ENCODE measurements at regions not wholly inside any gene's neighbourhood (a gene's known extent, or its start where the extent isn't known, plus 50 kb on each side); places are given as distances from the start of the nearest gene placed in this dataset.
A peak's percentile ranks its signal among the peaks of the same experiment; 100 is the strongest.

DNA sequence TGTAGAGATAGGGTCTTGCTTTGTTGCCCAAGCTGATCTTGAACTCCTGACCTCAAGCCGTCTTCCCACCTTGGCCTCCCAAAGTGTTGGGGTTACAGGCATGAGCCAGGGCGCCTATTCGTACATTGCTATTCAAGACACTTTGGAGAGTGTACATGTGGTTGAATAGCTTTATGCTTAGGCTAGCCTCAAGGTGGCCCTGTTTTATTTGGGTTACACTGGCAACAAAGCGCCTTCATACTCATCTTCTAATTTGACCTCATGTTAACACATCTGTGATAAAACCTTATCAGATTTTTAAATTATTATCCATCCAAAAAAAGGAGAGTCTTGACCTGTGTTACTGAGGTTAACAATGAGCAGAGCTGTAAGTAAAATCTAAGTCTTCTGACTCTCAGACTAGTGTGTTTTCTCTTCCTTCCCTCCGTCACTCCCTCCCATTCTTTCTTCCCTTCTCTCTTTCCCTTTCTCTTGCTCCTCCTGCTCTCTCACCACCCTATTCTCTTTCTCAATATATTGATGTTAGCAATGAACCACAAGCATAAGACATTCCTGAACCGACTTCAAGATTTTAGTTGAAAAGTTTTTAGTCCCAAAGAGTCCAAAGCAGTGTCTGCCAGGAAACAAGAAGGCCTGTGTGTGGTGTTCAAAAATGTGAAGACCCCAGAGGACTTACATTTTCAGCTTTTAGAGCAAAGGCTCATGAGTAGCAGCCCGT, 603.7 kb upstream of the CFAP20DC start:
- DNase-seq (ENCODE audit: low spot score): no peak

DNA sequence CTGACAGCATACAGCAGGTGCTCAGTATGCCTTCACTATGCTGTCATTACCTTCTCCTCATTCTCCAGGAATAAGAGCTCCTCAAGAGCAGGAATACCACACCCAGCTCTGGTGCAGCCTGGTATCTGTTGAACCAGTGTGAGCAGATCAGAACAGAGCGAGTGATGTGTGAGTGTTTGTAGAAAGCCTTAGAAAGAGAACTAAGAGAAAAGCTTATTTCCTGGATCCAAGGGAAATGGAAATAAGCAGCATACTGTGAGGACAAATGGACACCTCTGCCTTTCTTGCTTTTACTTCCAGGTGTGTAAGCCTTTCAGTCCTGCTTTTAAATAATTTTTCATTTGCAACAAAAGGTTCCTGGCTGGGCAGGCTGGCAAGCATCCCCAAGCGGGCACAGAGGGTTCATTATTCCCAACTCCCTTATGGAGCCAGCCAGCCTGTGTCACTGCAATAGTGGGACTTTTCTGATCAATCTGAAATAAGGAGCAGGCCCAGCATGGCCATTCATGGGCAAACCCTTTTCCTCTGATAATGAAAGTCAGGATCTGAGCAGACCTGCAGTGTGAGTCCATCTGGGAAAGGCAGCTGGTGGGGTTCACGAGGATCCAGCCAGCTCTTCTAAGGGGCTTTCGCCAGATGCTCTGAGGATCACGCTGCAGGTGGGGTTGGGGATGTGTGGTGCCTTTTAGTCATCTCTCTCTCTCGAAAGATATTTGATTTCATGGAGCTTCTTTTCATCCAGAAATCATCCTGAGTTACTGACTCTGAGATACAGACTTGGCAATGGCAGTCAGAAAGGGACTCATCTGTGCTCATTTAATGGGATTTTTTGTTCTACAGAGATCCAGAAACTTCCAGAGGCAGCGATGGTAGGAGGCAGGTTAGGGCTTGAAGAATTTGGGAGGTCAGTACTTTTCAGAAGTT, 594.9 kb upstream of the CFAP20DC start:
- DNase-seq (ENCODE audit: low spot score): no peak

DNA sequence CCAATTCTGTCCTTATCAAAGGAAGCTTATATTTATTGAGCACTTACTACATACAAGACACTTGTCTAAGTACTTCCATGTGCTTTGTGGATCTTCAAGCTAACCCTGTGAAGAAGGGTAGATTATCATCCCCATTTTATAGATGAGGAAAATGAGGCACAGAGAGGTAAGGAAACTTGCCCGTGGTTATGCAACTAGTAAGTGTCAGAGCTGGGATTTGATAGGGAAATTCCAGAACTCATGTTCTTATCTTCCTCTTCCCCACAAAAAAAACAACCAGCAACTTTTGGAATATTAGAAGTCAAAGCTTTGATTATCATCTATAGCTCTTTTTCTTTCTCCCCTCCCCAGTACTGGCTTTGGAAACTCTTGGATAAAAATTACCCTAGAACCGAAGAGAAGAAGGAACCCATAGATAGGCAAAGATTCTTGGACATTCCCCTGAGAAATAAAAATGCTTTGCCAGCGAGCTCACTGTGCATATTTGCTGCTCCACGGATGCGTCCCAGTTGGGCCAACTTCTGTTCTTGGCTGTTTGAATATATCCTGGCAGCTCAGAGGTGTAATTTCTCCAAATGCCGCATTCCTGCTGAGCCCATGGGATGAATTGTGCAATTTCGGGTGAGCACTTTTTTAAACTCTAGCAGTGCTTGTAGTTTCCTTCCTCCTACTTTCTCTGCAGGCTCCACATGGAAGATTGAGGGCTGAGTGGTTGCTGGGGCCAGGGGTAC, 591.5 kb upstream of the CFAP20DC start:
- DNase-seq (ENCODE audit: low spot score): peak; percentile 65

DNA sequence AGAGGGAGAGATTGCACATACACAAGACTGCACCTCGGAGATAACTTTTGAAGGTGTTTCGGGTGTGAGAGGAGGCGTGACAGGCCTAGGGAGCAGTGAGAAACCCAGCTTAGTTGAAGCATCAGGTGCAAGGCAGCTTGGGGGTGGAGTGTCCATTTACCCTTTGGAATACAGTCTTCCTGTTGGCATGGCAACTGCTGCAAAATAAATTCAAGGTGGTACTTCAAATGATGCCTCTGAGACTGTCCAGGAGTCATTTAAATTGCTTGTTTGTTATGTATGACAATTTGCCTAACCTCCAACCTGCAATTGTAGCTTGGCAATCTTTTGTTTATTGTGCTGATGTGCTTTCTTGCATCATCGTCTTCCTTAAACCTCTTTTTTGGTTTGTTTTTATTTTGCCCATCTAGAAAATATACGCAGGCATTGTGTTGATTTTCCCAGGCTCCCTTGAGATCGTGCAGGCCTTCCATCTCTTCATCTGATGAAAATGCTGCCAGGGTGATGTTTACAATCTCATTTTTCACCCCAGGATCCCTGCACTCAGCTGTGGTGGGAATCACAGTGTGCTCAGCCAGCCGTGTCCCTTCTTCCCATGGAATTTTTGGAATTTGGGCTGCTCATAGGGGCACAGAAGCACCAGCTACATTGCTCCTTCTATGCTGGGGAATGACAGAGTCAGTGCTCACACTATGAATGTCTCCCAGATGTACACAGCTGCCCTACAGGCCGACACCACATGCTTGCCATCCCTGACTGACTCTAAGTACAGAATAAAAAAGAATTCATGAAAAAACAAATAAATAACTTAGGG, 583.1 kb upstream of the CFAP20DC start:
- DNase-seq (ENCODE audit: low spot score): no peak

DNA sequence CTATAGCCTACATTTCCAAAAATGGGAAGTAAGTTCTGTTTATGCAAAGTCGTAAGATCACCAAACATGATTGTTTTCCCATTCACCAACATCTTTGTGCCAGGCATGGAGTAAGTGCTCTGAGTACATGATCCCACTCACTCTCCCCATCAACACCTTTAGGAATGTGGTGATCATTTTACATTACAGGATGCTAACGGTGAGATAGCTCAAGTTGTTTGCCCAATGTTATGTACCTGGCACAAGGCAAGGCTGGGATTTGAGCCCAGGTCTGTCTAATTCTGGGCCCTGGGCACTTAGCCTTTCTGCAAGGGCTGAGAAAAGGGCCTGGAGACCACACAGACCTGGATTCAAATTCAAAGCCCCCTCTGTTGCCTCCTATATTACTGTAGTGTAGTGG, 581.7 kb upstream of the CFAP20DC start:
- no peak for DNase-seq (ENCODE audit: low spot score)

DNA sequence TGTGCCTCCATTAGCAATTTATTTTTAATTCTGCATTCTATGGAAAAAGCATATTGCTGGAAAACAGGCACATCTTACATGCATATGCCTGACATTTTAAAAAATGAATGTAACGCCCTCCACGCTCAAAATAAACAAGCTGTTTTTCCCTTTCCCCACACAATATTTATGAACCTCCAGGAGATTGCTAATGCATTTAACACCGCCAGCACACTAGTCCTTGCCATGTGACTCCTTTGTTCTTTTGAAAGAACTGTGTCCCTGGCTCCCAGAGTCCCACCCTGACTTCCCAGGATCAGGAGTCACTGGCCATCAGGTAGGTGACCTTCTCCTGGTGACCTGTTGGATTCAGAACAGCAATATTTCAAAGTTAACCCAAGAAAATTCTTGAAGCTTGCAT, 571.2 kb upstream of the CFAP20DC start:
- no peak for DNase-seq (ENCODE audit: low spot score)

DNA sequence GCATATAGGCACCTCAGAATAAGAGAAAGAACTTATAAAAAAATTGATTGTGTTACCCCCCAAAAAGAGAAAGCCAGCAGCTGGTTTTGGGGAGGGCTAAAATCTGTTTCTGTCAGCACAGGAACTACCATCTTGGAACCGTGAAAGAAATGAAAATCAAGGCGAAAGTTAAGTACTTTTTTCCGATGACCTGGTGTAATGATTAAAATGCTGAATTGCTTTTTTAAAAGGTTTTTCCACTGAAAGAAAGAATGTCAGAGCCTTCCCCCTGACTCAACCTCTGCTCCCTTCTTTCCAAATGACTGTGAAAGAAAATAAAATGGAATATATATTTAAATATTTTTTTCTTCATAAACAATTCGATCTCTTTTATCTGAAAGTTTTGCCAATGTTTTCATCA, 570.5 kb upstream of the CFAP20DC start:
- no peak for DNase-seq (ENCODE audit: low spot score)

DNA sequence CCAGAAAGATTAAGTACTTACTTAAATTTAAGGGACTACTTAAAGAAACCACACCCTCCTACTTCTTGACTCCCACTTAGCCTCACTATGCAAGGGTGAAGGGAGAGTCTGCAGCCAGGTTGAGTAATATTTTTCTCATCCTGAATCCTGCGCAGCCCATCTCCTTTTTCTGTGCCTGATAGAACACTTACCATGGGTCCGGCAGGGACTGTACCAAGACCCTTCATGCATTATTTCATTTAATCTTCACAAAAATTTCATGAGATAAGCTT, 562.6 kb upstream of the CFAP20DC start:
- DNase-seq (ENCODE audit: low spot score): no peak

DNA sequence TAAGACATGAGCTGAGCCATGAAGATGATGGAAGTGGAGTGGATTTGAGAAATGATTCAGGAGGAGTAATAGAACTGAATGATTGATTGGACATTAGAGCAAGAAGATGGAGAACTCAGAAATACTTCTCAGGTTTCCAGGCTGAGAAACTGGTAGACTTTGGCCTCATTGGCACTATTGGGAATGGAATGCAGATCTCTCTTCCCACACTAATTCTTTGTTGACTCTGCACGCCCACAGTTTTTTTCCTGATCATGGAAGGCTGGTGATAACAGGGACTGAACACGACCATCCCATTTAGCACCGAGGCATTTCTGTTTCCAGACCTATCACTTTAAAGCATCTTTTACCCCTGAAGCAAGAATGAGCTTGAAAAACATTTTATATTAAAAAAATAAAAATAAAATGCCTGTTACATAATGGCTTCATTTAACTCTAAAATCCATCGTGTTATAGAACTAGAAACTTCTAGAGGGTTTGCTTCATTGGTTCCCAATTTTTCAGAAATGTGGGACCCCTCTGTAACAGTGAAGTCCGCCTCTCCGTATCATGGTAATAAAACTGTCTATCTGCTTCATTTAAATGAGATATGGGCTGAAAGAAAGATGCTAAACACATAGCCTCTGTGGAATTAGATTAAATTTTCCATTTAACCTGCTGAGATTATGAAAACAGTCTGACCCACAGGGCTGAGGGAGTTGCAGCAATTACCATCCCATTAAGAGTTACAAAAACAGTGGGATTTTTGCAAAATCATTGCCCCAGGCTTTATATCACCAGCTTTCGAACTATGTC, 562.0 kb upstream of the CFAP20DC start:
- no peak for DNase-seq (ENCODE audit: low spot score)

DNA sequence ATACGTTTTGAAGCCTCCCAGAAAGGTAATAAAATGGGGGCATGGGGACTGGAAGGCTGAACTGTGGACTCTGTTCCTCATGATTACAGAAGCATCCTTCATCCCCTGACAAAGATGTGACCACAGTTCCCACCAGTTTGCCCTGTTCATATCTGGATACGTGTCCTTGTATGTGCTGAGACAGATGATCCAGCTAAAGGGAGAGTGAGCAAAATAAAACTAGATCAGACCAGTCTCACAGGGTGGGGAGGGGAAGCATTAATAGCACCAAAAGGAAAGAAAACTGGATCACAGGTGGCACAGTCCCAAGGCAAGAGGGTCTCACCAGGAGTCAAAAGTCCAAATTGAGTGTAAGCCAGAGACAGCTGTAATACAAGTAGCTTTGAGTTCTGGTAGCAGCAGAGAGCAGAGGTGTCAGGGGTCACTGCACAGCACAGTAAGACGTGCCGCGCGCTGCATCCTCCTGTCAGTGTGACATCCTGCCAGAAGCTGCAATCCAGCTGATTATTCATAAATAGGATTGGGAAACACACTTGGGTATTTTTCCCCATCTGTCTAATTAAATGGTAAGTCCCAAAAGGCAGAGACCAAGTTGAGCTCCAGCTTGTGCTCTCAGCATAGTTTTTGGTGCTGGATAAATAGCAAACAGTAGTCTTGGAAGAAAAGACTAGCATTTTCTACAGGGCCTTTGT, 560.0 kb upstream of the CFAP20DC start:
- DNase-seq (ENCODE audit: low spot score): no peak

DNA sequence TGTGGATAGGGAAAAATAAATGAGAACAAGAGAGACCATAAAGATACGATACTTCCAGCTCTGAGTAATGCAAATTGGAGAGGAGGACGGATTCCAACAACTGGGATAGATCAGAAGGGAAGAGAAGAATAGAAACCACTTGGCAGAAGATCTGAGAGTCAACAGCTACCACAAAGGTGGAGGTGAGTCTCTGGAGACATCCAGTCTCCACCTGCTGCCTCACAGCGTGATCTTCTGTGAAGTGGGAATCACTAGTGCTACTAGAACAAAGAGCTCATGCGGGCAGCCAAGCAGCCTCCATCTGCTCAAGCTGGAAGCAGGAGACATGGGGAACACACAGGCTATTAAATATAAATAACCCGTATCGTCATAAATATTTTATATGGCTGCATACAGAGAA, 558.5 kb upstream of the CFAP20DC start:
- no peak for DNase-seq (ENCODE audit: low spot score)

DNA sequence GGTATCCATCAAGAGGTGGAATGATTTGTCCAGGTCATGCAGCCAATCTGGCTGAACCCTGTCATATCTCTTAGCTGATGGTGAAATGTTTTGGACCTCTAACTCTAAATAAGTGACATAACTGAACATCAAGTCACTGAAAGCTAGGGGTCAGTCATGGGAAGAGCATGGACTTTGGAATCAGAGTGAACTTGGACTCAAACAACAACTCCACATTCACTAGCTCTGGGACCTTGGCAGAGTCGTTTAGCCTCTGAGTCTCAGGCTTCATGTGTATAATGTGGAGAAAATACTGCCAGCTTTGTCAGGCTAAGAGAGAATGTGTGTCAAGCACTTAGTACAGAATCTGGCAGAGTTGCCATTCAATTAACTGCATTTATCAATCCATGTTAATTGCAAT, 557.8 kb upstream of the CFAP20DC start:
- DNase-seq (ENCODE audit: low spot score): no peak

DNA sequence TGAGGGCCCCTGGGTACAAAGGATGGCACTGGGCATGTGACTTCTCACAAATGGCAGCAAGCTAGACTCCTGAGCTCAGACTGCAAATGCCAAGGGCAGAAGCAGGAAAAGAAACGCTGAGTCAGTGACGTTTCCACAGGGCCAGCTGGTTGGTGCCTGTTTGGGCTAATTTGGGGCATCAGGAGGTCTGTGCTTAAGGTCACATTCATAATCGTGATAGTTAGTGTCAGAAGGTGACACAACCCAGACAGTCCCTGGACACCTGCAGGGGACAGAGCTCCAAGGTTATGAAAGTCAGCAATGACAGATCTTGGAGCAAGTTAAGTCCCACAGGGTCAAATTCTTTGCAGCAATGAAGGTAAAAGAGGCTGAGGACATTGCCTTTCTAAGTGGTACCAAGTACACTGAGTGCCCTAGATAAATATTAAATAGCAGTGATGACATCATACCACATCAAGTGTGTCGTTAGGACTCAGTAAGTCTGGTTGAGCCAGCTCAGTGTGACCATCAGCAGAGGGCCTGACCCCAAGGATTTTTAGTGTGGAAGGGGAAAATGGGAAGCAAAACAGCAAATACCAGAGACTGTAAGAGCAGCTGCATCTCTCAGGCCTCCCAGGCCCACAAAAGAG, 556.9 kb upstream of the CFAP20DC start:
- no peak for DNase-seq (ENCODE audit: low spot score)

DNA sequence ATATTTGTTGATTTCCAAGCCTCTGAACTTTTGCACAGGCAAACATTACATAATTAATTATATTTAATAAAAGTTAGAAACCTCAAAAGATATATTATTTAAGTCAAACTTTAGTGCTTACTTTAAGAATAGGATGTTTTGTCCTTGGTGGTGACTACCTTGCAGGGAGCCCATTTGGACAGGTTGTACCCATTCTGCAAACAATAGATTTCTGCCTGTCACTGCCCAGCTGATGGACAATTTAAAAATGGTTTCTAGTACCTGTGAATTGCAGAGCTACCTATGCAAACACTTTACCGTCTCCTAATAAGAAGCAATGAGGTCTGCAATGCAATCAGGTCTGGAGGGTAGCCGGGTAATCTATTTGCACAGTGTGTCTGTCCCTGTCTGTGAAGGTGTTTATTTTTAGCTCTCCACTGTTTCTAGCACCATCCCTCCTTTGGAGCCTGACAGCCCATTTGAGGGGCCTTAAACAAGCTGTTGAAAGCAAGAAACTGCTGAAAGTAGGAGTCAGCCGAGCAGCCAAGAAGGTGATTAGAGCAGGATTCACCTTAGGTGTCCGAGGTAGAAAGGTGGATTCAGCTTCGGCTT, 556.2 kb upstream of the CFAP20DC start:
- DNase-seq (ENCODE audit: low spot score): no peak

DNA sequence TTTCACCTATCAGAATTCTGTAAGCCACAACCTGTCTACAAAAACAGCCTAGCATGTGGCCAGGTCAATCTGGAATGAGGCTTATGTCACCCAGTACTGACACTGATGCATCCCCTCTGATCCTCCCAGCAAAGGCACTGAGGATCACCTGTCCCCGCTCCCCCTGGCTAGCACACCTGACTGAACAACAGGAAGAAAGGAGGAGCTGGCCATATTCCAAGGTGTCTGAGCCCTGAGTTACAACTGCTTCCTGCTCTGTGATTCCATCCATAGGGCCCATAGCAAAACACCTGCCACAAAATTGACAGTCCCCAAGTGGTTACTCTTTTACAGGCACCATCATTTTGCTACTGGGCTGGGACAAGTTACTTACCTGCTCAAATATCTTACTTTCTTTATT, 555.5 kb upstream of the CFAP20DC start:
- DNase-seq (ENCODE audit: low spot score): no peak

DNA sequence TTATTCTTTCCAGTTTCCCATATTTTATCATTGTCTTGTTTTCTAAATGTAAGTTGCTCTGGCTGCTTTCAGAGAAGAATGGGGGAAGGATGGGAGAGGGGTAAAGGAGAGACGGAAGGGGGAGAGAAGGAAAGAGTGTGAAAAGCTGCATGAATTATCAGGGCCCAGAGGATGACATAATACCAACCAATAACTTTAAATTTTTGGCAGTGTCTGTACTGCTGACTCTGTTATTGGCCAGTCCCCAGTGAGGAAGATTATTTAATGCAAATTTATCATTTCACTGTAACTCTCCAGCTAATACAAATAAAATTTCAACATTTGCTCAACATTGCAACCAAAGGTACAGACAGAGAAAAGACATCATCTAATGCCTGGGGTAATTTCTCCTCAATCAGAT, 551.7 kb upstream of the CFAP20DC start:
- no peak for DNase-seq (ENCODE audit: low spot score)

DNA sequence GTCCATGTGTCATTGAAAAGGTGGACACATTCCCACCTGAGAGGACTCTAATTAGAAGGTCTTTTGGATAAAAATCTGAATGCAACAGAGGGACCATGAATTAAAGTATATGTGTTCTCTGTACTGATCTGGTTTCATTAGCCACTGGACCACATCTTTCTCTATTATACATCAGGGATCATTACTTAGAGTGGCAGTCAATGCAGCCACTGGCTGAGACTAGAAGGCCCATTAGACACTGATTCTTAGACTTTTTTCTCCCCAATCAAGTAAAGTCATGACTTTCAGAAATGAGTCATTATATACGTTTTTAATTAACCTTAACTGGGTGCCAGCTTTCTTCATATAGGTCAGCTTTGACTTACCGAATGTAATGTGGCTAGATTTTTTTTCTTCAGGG, 550.8 kb upstream of the CFAP20DC start:
- no peak for DNase-seq (ENCODE audit: low spot score)

DNA sequence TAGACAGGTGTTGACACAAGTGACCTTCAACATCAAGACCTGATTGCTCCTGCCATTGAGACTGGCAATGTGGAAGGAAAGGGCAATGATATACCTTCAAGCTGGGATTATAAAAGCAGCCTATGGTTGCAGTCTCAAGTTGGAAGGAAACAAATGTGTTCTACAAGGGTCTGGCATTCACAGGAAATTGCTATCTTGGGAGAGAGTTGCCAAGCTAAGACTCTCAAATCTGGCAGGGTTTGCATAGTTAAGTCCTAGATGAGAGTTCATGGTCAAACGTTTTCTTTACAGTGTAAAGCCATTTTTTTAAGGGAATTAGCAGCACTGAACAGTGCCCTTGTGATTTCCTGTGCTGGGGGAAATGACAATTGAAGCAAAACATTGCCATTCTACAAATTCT, 546.9 kb upstream of the CFAP20DC start:
- DNase-seq (ENCODE audit: low spot score): peak; percentile 28

DNA sequence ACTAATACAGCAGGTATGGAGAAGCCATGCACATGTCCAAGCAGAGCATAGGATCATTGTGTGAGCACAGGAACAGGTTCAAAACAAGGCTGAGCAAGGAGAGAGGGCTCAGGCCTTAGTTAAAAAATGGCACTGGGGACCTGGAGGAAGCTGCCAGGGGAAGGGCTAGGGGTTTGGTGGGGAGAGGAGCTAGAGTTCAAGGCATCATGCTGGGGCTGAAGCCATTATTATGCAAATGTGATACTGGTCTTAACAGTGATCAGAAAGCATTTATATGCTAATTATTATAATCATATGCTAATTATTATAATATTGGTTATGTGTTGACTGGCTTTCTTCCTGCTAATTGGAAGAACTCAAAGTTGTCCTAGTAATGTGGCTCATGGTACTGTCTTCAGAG, 546.0 kb upstream of the CFAP20DC start:
- DNase-seq (ENCODE audit: low spot score): no peak

DNA sequence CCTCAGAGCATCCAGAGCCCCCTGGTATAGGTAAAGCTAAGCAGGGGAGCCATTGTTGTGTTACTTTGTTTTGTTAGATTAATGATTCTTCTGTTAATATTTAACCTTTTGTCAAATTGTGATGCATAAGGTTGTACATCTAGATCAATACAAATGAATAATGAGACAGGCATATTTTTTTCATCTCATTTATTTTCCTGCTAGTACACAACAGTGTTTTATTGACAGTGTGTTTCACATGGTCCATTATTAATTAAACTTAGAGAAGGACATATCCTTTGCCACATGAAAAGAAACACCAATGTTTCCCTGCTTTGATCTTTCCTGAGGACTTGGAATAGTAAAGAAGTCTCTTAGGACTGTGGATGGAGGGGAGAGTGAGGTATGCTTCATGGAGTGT, 543.6 kb upstream of the CFAP20DC start:
- no peak for DNase-seq (ENCODE audit: low spot score)
